Caco-2 (cell line): ENCODE measurements at regions not wholly inside any gene's neighbourhood (a gene's known extent, or its start where the extent isn't known, plus 50 kb on each side); places are given as distances from the start of the nearest gene placed in this dataset.

Source experiments
- BruUV-seq: library from RNA; stranded (reverse); fragments of 400-500 nt; replicated peaks from 2 replicates; lab custom pipeline; 2021; lab: Mats Ljungman, UMichigan
- CTCF ChIA-PET: fragments of 300-600 bp; sonication (Branson Sonifier 250); formaldehyde crosslinking; loops from one replicate; lab custom pipeline; 2022; ENCODE audit warnings: antibody characterized with exemption; lab: Charles Lee
- POLR2A ChIA-PET: fragments of 300-600 bp; sonication (Branson Sonifier 250); formaldehyde crosslinking; loops from one replicate; lab custom pipeline; 2022; ENCODE audit warnings: antibody characterized with exemption; lab: Charles Lee
- DNase-seq, 2 experiments: peaks; one replicate each; pipeline versions ENCODE4 v3.0.0 to v3.0.0-alpha.2; 2020 to 2022
- H3K27me3 ChIP-seq: replicated peaks from 2 replicates; pipeline ENCODE4 v1.6.0; 2011; ENCODE audit warnings: low read length; ENCODE audit not compliant: control insufficient read depth, insufficient read depth
- H3K36me3 ChIP-seq: 2 replicates; pipeline ENCODE4 v1.5.1; 2011; ENCODE audit warnings: low read length; ENCODE audit not compliant: control insufficient read depth, insufficient read depth
- H3K4me1 ChIP-seq: fragments of 250-450 bp; sonication (Bioruptor Pico); 2 replicates; pipeline ENCODE4 v1.5.1; 2020; ENCODE audit warnings: mild to moderate bottlenecking
- H3K4me3 ChIP-seq: 2 replicates; pipeline ENCODE4 v1.5.1; 2011; ENCODE audit warnings: low read depth, mild to moderate bottlenecking, control low read depth, low read length
- H3K9me3 ChIP-seq: fragments of 250-450 bp; sonication (Bioruptor Pico); 2 replicates; pipeline ENCODE4 v1.5.1; 2020; ENCODE audit warnings: mild to moderate bottlenecking, moderate library complexity
- H3K27ac Mint-ChIP-seq: one replicate; pipeline ENCODE4 v1.8.0; 2022; ENCODE audit warnings: mixed read lengths; ENCODE audit not compliant: unreplicated experiment
- H3K27me3 Mint-ChIP-seq: one replicate; pipeline ENCODE4 v1.8.0; 2022; ENCODE audit warnings: mixed read lengths; ENCODE audit not compliant: insufficient read depth, unreplicated experiment
- H3K36me3 Mint-ChIP-seq: one replicate; pipeline ENCODE4 v1.8.0; 2022; ENCODE audit warnings: mild to moderate bottlenecking, mixed read lengths; ENCODE audit not compliant: insufficient read depth, unreplicated experiment
- H3K4me1 Mint-ChIP-seq: one replicate; pipeline ENCODE4 v1.8.0; 2022; ENCODE audit warnings: low read depth, mixed read lengths; ENCODE audit not compliant: unreplicated experiment
- H3K4me3 Mint-ChIP-seq: one replicate; pipeline ENCODE4 v1.8.0; 2022; ENCODE audit warnings: mild to moderate bottlenecking, moderate library complexity, mixed read lengths; ENCODE audit not compliant: unreplicated experiment
- H3K9me3 Mint-ChIP-seq: one replicate; pipeline ENCODE4 v1.8.0; 2022; ENCODE audit warnings: mixed read lengths; ENCODE audit not compliant: unreplicated experiment
- intact Hi-C: fragments of 100-400 bp; cut with micrococcal nuclease; formaldehyde crosslinking; loops from one replicate; pipeline ENCODE4 v1.10.0; 2022; ENCODE audit not compliant: unreplicated experiment
- TF ChIP-seq, protein P1 (sequence below), 2 experiments: fragments of 200-600 bp in 1 of 2; IDR thresholded peaks; 1 replicate in 1 of 2; 2 replicates in 1 of 2; pipeline versions ENCODE4 v1.5.1 to v1.8.0; 2011 to 2022; ENCODE audit warnings: antibody characterized with exemption in 1 of 2, control low read depth in 1 of 2, inconsistent platforms in 1 of 2, low read depth in 1 of 2, low read length in 1 of 2, mild to moderate bottlenecking in 1 of 2, moderate library complexity in 1 of 2; ENCODE audit not compliant: insufficient read depth in 1 of 2, severe bottlenecking in 1 of 2, unreplicated experiment in 1 of 2

GRCh38 chr1:95512925-95513324 lies 278.9 kb downstream of the RWDD3 start:
- H3K36me3 ChIP-seq, result no peaks in the 10 kb centered on the region
- Mint-ChIP-seq H3K4me3 (no peak overlapping the region), H3K27me3 (peaks cover 2% of the 10 kb centered on the region), H3K36me3 (no peaks in the 10 kb centered on the region), H3K27ac (no peak overlapping the region), H3K4me1 (no peaks in the 10 kb centered on the region), H3K9me3 (no peaks in the 10 kb centered on the region)
- no peaks in the 10 kb centered on the region for H3K27me3 ChIP-seq
- CTCF ChIA-PET, result no interaction called here
- intact Hi-C loops, result no loop called here
- no peaks in the 10 kb centered on the region for H3K9me3 ChIP-seq
- DNase-seq, result no peak
- POLR2A ChIA-PET, result no interaction called here
- no TSS peak for BruUV-seq
- H3K4me1 ChIP-seq, result no peaks in the 10 kb centered on the region
- H3K4me3 ChIP-seq, result no peak overlapping the region
- TF ChIP-seq, protein P1, sequence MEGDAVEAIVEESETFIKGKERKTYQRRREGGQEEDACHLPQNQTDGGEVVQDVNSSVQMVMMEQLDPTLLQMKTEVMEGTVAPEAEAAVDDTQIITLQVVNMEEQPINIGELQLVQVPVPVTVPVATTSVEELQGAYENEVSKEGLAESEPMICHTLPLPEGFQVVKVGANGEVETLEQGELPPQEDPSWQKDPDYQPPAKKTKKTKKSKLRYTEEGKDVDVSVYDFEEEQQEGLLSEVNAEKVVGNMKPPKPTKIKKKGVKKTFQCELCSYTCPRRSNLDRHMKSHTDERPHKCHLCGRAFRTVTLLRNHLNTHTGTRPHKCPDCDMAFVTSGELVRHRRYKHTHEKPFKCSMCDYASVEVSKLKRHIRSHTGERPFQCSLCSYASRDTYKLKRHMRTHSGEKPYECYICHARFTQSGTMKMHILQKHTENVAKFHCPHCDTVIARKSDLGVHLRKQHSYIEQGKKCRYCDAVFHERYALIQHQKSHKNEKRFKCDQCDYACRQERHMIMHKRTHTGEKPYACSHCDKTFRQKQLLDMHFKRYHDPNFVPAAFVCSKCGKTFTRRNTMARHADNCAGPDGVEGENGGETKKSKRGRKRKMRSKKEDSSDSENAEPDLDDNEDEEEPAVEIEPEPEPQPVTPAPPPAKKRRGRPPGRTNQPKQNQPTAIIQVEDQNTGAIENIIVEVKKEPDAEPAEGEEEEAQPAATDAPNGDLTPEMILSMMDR (IDR thresholded peaks at IDR 0.05; ENCODE audit: insufficient read depth in 1 of 2, low read depth in 1 of 2, low read length in 1 of 2, severe bottlenecking in 1 of 2, unreplicated experiment in 1 of 2), result no peak

DNA sequence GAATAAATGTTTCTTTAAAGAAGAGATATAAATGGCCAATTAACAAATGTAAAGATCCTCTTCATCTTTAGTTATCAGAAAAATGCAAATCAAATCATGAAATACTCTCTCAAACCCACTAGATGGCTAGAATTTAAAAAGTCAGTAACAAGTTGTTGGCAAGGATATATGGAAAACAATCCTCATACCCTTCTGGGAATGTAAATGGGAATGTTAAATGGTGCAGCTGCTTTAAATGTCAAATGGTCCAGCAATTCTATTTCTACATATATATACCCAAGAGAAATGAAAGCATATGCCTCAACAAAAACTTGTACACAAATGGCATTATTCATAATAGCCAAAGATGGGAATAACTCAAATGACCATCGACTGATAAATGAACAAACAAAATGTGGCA lies 283.5 kb downstream of the RWDD3 start:
- peaks cover 2% of the 10 kb centered on the region for H3K27me3 Mint-ChIP-seq
- Histone ChIP-seq H3K4me3 (no peak overlapping the region), H3K4me1 (no peaks in the 10 kb centered on the region), H3K27me3 (no peaks in the 10 kb centered on the region), H3K9me3 (no peaks in the 10 kb centered on the region), H3K36me3 (no peaks in the 10 kb centered on the region)
- POLR2A ChIA-PET, result no interaction called here
- peaks cover 9% of the 10 kb centered on the region for H3K9me3 Mint-ChIP-seq
- BruUV-seq, result no TSS peak
- no peaks in the 10 kb centered on the region for H3K36me3 Mint-ChIP-seq
- intact Hi-C loops, result no loop called here
- H3K4me1 Mint-ChIP-seq, result no peaks in the 10 kb centered on the region
- TF ChIP-seq, protein P1 (IDR thresholded peaks at IDR 0.05; ENCODE audit: insufficient read depth in 1 of 2, low read depth in 1 of 2, low read length in 1 of 2, severe bottlenecking in 1 of 2, unreplicated experiment in 1 of 2), result no peak
- no peak overlapping the region for H3K27ac Mint-ChIP-seq
- no peak for DNase-seq
- CTCF ChIA-PET, result no interaction called here
- no peak overlapping the region for H3K4me3 Mint-ChIP-seq

GRCh38 chr1:95518310-95518709 lies 284.3 kb downstream of the RWDD3 start:
- Mint-ChIP-seq H3K36me3 (no peaks in the 10 kb centered on the region), H3K27ac (no peak overlapping the region), H3K4me1 (no peaks in the 10 kb centered on the region), H3K4me3 (no peak overlapping the region), H3K27me3 (peaks cover 2% of the 10 kb centered on the region), H3K9me3 (peaks cover 9% of the 10 kb centered on the region)
- ChIA-PET CTCF (no interaction called here), POLR2A (no interaction called here)
- intact Hi-C loops, result no loop called here
- no peak overlapping the region for H3K4me3 ChIP-seq
- no peak for DNase-seq
- TF ChIP-seq, protein P1 (IDR thresholded peaks at IDR 0.05; ENCODE audit: insufficient read depth in 1 of 2, low read depth in 1 of 2, low read length in 1 of 2, severe bottlenecking in 1 of 2, unreplicated experiment in 1 of 2), result no peak
- no peaks in the 10 kb centered on the region for H3K9me3 ChIP-seq
- H3K4me1 ChIP-seq, result no peaks in the 10 kb centered on the region
- H3K36me3 ChIP-seq, result no peaks in the 10 kb centered on the region
- no peaks in the 10 kb centered on the region for H3K27me3 ChIP-seq
- no TSS peak for BruUV-seq
